Mesenteric fat pad (tissue), 1 donor: ENCODE measurements at regions not wholly inside any gene's neighbourhood (a gene's known extent, or its start where the extent isn't known, plus 50 kb on each side); places are given as distances from the start of the nearest gene placed in this dataset.
"Not testable (repeated sequence)": the region's sequence is repeated elsewhere in the genome, so short reads cannot be mapped to it uniquely, and the experiment has no call there.

ENCODE experiments used
- DNase-seq: peaks from one replicate; pipeline ENCODE4 v3.0.0-alpha.2; 2020; ENCODE audit warnings: low spot score
- donor health status: DM: yes; HTN: yes; CAD: no.

DNA sequence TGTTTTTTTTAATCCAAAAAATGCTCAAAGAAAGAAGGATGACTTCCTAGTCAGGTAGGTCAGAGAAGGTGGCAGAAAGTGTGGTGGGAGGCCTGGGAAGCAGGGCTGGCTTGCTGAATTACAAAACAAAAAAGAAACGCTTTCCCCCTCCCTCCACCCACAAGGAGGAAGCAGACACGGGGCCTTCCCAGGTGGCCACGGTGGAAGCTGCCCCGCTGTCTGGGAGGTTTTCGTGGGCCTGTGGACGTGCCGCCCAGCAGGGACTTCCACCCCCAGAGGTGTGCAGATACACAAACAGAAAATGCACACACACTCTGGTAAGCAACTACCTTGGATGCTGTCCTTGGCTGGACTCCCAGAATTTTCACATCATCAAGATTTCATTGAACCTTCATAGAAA, 198.2 kb upstream of the CDH4 start:
- DNase-seq, result no peak

DNA sequence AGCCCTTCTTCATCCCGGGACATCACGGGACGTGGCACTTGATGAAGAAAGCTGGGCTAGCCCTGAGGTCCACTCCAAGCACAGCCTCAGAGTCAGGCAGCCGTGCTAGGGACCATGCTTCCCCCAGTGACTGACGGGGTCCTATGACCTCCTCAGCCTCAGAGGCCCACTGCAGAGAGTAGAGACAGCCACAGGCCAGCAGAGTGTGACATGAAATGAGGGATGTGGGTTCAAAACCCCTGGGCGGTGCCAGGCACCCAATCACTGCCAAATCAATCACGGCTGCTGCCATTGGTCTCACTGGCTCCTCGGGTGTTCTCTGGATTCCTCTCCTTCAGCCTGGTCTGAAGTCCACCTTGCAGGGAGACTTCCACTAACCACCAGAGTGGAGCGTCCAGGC, 197.7 kb upstream of the CDH4 start:
- DNase-seq, result peak; percentile 80

DNA sequence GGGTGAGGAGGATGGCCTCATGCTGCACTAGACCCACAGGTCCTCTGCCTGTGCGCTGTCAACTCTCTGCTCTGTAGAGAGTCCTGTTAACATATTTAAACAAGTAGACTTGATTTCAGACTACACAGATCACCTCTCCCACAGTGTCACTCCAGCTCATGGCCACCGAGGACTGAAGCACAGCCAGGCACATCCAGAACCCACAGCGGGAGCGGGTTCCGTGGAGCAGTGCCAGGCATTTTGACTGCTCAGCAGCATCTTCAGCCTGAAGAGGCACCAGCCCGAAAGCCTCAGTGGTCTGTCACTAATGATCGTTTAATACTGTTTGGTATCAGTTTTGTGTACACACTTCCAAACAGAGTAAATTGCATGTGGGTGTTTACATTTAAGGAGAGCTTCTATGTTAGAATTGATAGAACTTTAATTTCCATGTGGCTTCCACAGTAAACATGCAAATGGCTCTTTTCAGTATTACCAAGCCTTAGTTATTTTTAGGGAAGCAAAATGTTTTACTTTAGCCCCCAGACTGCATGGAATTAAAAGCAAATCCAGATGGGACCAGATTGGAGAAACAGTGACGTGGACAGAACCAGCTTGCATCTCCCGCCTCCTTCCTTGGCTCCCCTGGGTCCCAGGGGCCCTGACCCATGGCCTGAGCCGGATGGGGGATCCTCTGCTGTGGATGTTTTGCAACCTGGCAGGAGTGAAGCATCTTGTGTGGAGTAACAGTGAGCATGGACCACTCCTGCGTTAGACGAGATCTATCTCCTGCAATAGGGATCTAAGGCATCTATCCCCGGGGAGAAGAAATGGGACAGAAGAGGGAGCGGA, 196.7 kb upstream of the CDH4 start:
- DNase-seq, result peak; percentile 68

DNA sequence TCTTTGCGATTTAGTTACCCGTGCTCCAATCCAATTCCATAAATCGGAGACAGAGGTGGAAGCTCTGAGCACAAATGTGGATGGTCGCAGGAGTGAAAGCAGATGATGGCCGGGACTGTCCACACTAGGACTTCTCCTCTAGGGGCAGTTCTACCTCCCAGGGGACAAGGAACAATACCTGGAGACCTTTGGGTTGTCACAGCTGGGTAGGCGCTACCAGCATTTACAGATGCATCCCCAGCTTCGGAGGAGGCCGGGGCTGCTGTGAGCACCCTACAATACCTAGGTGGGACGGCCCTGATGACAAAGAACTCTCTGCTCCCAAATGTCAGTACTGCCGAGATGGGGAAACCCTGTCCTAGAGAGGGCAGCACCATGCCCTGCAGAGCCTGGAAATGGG, 195.9 kb upstream of the CDH4 start:
- no peak for DNase-seq

DNA sequence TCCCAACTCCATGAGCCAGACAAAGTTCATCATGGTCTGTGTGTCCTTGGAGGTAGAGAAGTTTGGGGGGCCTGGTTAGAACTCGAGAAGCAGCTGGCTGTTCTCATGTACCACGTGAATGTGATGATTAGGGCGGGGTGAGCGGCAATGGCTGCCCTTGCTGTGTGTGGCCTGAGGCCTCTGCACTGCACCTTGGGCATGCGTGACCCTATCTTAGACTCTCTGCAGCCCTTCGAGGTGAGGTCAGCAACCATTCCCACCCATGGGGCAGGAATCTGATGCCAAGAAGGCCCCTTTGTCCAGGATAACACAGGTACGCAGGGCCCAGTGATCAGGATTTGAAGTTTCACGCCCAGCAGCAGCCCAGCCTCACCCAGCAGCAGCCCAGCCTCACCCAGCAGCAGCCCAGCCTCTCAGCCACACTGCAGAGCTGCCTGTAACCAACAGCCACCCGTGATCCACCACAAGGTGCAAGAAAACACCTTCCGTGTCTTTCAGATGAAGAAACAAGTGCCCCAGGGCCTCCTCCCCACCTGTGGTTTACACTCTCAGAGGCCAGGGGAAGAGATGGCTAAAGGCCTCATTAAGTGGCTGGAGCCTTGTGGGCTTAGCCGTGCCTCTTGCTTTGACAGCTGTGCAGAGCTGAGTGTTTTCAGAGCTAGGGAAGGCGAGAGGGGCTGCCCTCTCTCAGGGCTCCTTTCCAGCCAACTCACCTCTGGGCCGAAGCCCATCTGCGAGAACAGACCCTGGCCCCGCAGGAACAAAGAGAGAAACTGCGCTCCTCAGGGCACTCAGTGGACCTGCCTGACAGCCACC, 195.2 kb upstream of the CDH4 start:
- DNase-seq, result peak; percentile 64

DNA sequence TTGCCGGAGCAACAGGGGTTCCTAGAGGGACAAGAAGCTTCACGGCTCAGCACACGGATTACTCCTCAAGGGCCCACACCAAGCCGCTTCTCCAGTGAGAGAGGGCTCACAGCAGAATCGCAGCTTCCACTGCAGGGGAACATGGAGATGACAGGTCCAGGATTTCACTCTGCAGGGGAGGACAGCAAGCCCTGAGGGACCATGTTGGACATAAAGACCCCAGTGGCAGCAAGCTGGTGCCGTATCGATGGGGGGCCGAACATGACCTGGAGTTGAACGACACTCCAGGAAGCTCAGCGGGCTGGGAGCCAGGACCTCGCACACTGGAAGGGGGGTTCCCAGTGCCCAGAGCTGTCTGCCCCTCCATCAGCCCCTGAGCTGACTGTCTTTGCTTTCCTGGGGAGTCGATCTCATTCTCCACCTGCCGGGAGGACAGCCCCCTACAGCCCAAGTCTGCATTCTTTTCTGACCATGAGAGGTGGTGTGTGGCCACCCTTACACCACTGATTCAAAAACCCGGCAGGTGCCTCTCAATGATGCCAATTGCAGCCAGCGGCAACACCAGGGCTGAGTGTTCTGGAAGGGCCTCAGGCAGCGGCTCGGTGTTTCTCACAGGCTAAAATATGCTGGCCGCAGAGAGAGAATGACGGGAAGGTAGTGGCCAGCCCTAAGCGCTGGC, 194.5 kb upstream of the CDH4 start:
- peak; percentile 82 for DNase-seq

DNA sequence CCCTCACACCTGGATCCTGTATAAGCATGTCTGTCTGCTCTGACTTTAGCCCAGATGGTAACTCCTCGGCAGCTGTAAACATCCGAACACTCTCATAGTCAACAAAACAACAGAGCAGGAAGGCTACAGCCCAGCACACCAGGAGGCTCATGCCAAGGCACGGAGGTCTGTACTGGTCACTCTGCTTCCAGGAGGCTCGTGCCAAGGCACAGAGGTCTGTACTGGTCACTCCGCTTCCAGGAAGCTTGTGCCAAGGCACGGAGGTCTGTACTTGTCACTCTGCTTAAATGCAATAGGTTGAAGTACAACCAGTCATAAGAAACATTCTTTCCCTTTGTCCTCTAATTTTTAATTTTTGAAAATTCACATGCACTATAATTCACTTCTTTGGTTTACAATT, 190.1 kb upstream of the CDH4 start:
- no peak for DNase-seq

DNA sequence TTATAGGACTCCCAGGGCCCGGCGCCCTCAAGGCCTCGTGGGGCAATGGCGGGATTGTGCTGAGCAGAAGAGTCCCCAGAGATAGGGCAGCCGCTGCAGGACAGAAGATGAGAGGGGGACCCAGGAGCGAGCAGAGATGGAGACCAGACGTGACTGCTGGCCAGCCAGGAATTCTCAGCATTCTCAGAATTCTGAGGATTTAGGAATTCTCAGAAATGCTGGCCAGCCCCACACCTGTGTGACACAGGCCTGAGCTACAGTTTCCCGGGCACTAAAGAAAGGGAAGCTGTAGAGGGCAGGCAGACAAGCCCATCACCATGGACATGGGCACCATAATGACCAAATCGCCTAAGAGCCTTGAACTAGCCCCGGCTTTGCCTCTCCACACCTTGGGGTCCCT, 186.2 kb upstream of the CDH4 start:
- DNase-seq, result no peak

DNA sequence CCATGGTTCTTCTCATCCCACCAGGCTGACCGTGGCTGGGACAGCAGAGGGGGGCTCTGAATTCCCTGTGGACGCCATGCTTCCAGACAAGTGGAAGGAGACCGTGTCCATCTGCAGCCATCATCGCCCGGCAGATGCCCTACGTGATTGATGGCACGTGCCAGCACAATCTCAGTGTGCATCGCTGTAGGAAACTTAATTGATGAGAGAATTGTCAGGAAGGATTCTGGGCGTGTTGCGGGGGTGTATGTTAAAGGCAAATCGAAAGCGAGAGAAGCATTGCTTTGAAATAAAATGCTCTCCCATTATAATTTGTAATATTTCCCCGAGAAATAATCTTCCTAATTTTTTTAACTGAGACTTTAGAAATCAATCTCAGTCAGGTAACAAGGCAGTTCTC, 185.5 kb upstream of the CDH4 start:
- no peak for DNase-seq

DNA sequence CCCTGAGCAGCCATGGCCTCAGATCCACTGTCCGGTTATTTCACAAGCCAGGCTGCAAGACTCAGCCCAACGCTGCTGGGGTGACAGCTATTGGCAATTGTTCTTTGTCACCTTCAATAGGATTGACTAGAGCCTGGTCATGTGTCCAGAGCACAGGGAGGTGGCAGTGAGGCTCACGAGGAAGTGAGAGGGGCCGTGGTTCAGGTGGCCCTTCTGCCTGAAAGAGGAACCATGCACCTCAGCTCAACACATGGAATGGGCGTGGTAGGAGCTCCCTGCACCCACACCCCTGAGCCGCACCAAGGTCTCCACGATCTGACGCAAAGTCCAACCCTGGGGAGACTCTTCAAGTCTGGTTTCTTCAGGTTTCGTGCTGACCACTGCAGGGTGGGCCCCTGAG, 184.8 kb upstream of the CDH4 start:
- DNase-seq, result no peak

DNA sequence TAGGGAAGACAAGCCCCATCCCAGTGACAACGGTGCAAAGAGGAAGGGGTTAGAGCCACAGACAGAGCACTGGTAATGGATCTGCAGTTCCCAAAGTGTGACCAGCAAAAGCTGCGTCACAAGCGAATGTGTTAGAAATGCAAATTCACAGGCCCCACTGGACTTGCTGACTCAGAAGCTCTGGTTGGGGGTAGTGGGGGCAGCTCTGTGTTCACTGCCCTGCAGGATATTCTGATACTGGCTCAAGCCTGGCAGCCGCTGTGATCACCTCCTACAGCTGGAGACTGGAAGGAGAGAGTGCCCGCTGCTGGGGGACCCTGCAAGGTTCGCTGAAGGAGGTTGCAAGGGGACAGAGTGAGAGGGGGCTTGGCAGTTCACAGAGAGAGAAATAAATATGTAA, 179.7 kb upstream of the CDH4 start:
- peak; percentile 47 for DNase-seq

DNA sequence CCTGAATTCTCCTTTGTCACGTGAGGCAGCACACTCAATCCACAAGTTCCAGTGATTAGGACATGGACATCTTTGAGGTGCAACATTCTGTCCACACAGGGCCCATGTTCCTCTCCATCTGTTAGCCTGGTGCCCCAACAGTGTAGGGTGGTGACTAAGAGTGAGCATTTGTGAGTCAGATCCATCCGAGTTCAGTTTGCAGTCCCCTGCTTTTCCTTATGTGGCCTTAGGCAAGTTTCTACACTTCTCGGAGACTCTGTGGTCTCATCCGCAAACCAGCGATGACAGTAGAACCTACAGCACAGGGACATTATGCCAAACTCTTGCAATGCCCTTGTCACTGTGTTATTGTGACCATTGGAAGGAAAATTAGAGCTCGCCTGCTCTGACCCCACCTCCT, 178.7 kb upstream of the CDH4 start:
- DNase-seq, result no peak

DNA sequence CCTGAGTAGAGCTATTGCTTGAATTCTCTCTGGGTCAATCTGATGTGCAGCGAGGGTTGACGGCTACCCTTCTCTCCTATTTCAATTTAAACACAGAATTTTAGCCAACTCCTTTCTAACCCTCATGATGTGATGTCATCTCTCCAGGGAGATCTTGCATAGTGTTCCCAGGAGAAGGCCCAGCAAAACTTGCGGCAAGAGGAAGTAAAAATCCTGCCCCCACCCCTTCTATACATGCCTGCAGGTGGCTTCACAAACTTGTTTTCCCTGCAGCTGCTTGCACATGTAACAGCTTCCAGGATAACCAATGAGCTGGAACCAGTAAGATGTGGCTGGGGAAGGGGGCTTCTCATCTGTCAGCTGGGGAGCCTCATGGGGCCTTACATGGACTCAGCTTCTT, 169.3 kb upstream of the CDH4 start:
- DNase-seq, result no peak

DNA sequence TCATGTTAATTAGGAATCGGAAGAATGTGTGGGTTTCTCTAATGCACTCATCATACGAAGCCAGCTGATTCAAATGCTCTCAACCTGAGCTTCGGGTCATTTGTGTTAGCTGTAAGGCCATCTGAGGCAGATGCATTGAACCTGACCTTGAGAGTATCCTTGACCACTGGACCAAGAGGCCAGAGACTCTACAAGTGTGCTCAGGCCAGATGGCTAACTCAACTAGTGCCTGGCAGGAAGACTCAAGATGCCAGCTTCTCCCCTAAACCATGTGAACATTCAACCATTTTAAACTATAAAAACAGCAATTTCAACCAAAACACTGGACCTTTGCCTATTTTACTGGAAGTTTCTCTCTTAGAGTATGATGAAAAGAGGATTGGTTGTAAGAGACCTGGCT, 168.6 kb upstream of the CDH4 start:
- no peak for DNase-seq

DNA sequence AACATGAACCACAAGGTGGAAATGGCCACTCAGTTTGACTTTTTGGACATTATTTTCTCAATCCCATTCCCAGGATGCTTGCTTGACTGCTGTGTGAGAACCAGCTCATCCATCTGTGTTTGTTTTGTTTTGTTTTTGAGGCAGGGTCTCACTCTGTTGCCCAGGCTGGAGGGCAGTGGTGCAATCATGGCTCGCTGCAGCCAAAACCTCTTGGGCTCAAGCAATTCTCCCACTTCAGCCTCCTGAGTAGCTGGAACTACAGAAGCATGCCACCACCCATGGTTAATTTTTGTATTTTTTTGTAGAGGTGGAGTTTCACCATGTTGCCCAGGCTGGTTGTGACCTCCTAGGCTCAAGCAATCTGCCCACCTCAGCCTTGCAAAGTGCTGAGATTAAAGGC, 166.0 kb upstream of the CDH4 start:
- DNase-seq, result no peak

DNA sequence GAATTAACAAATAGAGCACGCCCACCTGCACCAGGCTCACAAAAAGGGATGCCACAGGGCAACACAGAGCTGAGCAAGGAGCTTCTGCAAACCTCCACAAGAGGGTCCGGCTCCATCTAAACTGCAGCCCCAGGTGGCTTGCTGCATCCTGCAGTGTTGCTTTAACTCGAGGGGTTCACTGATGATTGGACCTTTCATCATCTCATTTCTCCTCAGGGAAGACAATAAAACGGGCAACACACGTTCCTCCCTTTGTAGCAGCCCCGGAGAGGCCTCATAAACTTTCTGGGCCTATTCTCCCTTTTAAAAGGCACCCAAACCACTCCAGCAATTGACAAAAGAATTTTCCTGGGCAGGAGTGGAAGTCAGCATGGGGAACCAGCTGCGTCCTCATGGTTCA, 161.5 kb upstream of the CDH4 start:
- DNase-seq, result peak; percentile 62

DNA sequence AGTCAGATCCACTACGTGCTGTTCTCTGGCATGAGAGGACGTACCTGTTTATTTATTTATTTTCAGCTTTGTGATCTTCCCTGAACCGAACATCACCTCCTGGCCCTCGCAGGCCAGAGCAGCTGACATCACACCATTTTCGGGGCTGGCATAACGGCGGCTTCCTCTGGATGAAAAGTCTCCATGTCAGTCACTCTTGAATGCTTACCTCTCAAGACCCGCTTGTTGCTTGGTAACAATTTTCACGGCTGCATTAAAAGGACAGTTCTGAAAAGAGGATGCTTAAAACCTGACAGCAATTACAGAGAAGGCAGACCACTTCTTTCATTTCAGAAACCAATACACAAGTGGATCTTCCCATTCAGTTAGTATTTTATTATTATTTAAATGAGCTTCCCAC, 159.8 kb upstream of the CDH4 start:
- peak; percentile 57 for DNase-seq

DNA sequence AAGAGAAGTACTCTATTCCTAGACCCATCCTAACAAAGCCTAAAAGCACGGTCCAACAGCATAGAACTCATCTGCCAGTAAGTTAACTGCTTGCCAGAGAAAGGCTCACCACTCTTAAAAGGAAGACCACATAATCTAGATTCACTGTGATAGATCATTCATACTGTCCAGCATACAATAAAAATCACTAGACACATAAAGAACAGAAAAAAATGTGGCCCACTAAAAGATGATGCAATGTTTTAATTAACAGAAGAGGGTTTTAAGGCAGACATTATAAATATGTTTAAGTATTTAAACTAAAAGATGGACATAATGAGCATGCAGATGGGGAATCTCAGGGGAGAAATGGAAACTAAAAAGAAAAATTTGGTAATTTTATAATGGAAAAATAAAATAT, 157.5 kb upstream of the CDH4 start:
- DNase-seq, result no peak

DNA sequence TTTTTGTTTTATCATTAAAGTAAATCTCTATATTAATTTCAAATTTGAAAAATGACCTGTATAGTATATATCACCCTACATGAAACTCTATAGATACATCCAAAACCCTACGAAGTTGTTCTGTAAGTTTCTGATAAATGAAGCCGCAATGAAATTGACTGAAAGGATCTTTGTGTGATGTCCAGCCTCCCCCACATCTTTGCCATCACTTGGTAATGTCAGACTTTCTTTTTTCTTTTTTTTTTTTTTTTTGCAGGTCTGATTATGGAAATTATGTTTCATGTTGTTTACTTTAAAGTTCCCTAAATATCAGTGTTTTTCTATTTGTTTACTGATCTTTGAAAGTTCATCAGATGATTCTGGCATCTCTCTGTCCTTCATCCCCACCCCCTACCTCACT, 155.6 kb upstream of the CDH4 start:
- DNase-seq, result no peak

DNA sequence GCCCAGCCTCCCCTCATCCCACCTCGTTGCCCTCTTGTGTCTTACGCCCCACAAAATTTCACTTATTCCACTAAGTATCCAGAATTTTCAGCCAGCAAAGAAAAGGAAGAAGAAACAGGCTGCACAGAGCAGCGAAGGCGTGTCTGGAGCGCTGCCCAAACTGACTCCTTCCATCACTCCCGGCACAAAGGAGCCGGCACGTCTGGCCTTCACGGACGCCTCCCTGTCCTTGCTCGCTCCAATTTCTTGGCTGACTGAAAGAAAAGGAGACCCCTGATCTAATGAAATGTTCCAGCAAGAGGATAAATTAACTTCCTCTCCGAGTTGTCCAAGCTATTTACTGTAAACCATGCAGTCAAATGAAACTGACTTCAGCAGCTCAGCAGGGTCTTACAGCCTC, 152.3 kb upstream of the CDH4 start:
- DNase-seq, result no peak

DNA sequence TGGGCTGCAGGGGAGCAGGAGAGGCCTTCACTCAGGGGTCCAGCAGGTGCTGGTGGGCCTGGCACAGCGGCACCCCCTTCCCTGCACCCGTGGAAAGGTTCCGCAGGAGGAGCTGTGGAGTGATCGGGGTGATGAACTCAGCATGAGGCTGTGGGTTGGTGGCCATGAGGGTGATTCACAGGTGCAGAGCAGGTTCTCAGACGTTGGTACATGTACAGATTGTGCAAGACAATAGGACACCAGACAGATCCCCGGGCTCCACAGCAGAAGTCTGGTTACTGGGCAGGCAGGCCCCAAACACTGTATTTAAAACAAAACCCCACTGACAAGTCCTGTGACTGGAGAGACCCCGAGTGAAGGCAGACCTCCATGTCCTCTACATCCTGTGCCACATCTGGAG, 151.6 kb upstream of the CDH4 start:
- no peak for DNase-seq

DNA sequence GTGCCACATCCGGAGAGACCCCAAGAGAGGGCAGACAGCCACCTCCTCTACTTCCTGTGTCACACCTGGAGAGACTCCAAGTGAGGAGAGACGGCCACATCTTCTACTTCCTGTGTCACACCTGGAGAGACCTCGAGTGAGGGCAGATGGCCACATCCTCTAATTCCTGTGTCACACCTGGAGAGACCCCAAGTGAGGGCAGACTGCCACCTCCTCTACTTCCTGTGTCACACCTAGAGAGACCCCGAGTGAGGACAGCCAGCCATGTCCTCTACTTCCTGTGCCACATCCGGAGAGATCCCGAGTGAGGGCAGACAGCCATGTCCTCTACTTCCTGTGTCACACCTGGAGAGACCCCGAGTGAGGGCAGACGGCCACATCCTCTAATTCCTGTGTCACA, 150.7 kb upstream of the CDH4 start:
- DNase-seq, result not testable (repeated sequence)
